Tibial nerve (tissue), 4 donors: ENCODE measurements at regions not wholly inside any gene's neighbourhood (a gene's known extent, or its start where the extent isn't known, plus 50 kb on each side); places are given as distances from the start of the nearest gene placed in this dataset.

ENCODE experiments used
- CTCF ChIP-seq, 5 experiments: fragments of 200-600 bp in 3 of 5; fragments of 450-650 bp in 2 of 5; sonication (generic) in 3 of 5; IDR thresholded peaks; one replicate each; pipeline ENCODE4 v1.5.1; 2016 to 2019; ENCODE audit warnings: antibody characterized with exemption in 5 of 5, mild to moderate bottlenecking in 3 of 5, moderate library complexity in 2 of 5
- EP300 ChIP-seq, 2 donors: sonication (generic); formaldehyde crosslinking; IDR thresholded peaks; one replicate each; pipeline ENCODE4 v1.6.1; 2017; ENCODE audit warnings: antibody characterized with exemption in 2 of 2, mild to moderate bottlenecking in 1 of 2
- POLR2A ChIP-seq, 2 donors: fragments of 450-650 bp; IDR thresholded peaks; one replicate each; pipeline ENCODE4 v1.6.1; 2017; ENCODE audit warnings: antibody characterized with exemption in 2 of 2, mild to moderate bottlenecking in 2 of 2, moderate library complexity in 2 of 2

- TF ChIP-seq CTCF (IDR thresholded peaks at IDR 0.05) (no peak), POLR2A (IDR thresholded peaks at IDR 0.05) (no peak), EP300 (IDR thresholded peaks at IDR 0.05) (no peak)
Measured at GRCh38 chr2:23204685-23205242, 180.2 kb upstream of the KLHL29 start.
